ENCODE measurements at regions not wholly inside any gene's neighbourhood (a gene's known extent, or its start where the extent isn't known, plus 50 kb on each side); places are given as distances from the start of the nearest gene placed in this dataset.

GRCh38 chr10:10776363-10776762 lies 241.3 kb upstream of the CELF2 start:
- DNase-seq (ENCODE audit: low read depth) = no peak

GRCh38 chr10:10777279-10777678 lies 240.4 kb upstream of the CELF2 start:
- no peak for DNase-seq (ENCODE audit: low read depth)

GRCh38 chr10:10777723-10778122 lies 239.9 kb upstream of the CELF2 start:
- no peak for DNase-seq (ENCODE audit: low read depth)

GRCh38 chr10:10778959-10779358 lies 238.7 kb upstream of the CELF2 start:
- no peak for DNase-seq (ENCODE audit: low read depth)

- no peak for DNase-seq (ENCODE audit: low read depth)
Measured at GRCh38 chr10:10779511-10779910, 238.2 kb upstream of the CELF2 start.

- no peak for DNase-seq (ENCODE audit: low read depth)
Measured at GRCh38 chr10:10780746-10781145, 236.9 kb upstream of the CELF2 start.

- peak; percentile 46 for DNase-seq (ENCODE audit: low read depth)
Measured at GRCh38 chr10:10782603-10783002, 235.1 kb upstream of the CELF2 start.

- DNase-seq (ENCODE audit: low read depth) = peak; percentile 20
Measured at GRCh38 chr10:10785627-10786026, 232.0 kb upstream of the CELF2 start.

- no peak for DNase-seq (ENCODE audit: low read depth)
Measured at GRCh38 chr10:10786109-10787090, 231.3 kb upstream of the CELF2 start.

- no peak for DNase-seq (ENCODE audit: low read depth)
Measured at GRCh38 chr10:10787586-10787985, 230.1 kb upstream of the CELF2 start.

GRCh38 chr10:10788761-10789160 lies 228.9 kb upstream of the CELF2 start:
- DNase-seq (ENCODE audit: low read depth) = no peak

- no peak for DNase-seq (ENCODE audit: low read depth)
Measured at GRCh38 chr10:10791869-10792268, 225.8 kb upstream of the CELF2 start.

- DNase-seq (ENCODE audit: low read depth) = peak; percentile 67
Measured at GRCh38 chr10:10792681-10793080, 225.0 kb upstream of the CELF2 start.

- no peak for DNase-seq (ENCODE audit: low read depth)
Measured at GRCh38 chr10:10794046-10794445, 223.6 kb upstream of the CELF2 start.

- DNase-seq (ENCODE audit: low read depth) = peak; percentile 62
Measured at GRCh38 chr10:10794791-10795191, 222.9 kb upstream of the CELF2 start.

GRCh38 chr10:10796061-10796773 lies 221.5 kb upstream of the CELF2 start:
- DNase-seq (ENCODE audit: low read depth) = no peak

- no peak for DNase-seq (ENCODE audit: low read depth)
Measured at GRCh38 chr10:10796774-10797415, 220.8 kb upstream of the CELF2 start.

- DNase-seq (ENCODE audit: low read depth) = no peak
Measured at GRCh38 chr10:10797513-10797912, 220.2 kb upstream of the CELF2 start.

- no peak for DNase-seq (ENCODE audit: low read depth)
Measured at GRCh38 chr10:10798102-10798863, 219.4 kb upstream of the CELF2 start.

- no peak for DNase-seq (ENCODE audit: low read depth)
Measured at GRCh38 chr10:10798864-10799192, 218.8 kb upstream of the CELF2 start.

GRCh38 chr10:10800961-10801360 lies 216.7 kb upstream of the CELF2 start:
- no peak for DNase-seq (ENCODE audit: low read depth)

- DNase-seq (ENCODE audit: low read depth) = no peak
Measured at GRCh38 chr10:10803278-10803677, 214.4 kb upstream of the CELF2 start.

All from RPMI7951 (cell line).